Keratinocyte (primary cell): ENCODE measurements at regions not wholly inside any gene's neighbourhood (a gene's known extent, or its start where the extent isn't known, plus 50 kb on each side); places are given as distances from the start of the nearest gene placed in this dataset.
A peak's percentile ranks its signal among the peaks of the same experiment; 100 is the strongest.

Experiments
- DNase-seq: peaks from one replicate; pipeline ENCODE4 v3.0.0-alpha.2; 2011; ENCODE audit warnings: low read depth, missing footprints, low spot score
- FAIRE-seq: peaks from 2 replicates; lab custom pipeline; 2011; peaks lifted over from hg19 to GRCh38; lab: Jason Lieb, UNC
- H2AFZ ChIP-seq: 2 replicates; pipeline ENCODE4 v1.6.0; 2012; ENCODE audit warnings: low read length, control low read depth, inconsistent platforms; ENCODE audit not compliant: control insufficient read depth
- H3K27ac ChIP-seq: 2 replicates; pipeline ENCODE4 v1.5.1; 2011; ENCODE audit warnings: low read length; ENCODE audit not compliant: control insufficient read depth, insufficient read depth
- H3K27me3 ChIP-seq: 3 replicates; pipeline ENCODE4 v1.6.0; 2011; ENCODE audit warnings: low read length; ENCODE audit not compliant: control insufficient read depth, insufficient read depth; ENCODE audit errors: extremely low read depth
- H3K36me3 ChIP-seq, 2 experiments: 2 replicates in 1 of 2; 3 replicates in 1 of 2; pipeline ENCODE4 v1.5.1; 2011; ENCODE audit warnings: low read length in 2 of 2, mild to moderate bottlenecking in 1 of 2; ENCODE audit not compliant: control insufficient read depth in 2 of 2, insufficient read depth in 2 of 2; ENCODE audit errors: extremely low read depth in 1 of 2
- H3K4me1 ChIP-seq: 3 replicates; pipeline ENCODE4 v1.5.1; 2011; ENCODE audit warnings: low read length; ENCODE audit not compliant: control insufficient read depth, insufficient read depth; ENCODE audit errors: extremely low read depth
- H3K4me2 ChIP-seq: 3 replicates; pipeline ENCODE4 v1.6.0; 2011; ENCODE audit warnings: low read depth, low read length; ENCODE audit not compliant: control insufficient read depth, insufficient read depth; ENCODE audit errors: extremely low read depth
- H3K4me3 ChIP-seq, 3 experiments: fragments of 200-600 bp in 1 of 3; sonication (generic) in 1 of 3; 2 replicates in 2 of 3; 3 replicates in 1 of 3; pipeline ENCODE4 v1.5.1; 2011 to 2016; ENCODE audit warnings: low read length in 3 of 3, mild to moderate bottlenecking in 3 of 3, control low read depth in 2 of 3, inconsistent platforms in 1 of 3, low read depth in 1 of 3, mixed read lengths in 1 of 3, mixed run types in 1 of 3, moderate library complexity in 1 of 3; ENCODE audit not compliant: control insufficient read depth in 2 of 3, insufficient read depth in 2 of 3; ENCODE audit errors: extremely low read depth in 1 of 3
- H3K79me2 ChIP-seq: 2 replicates; pipeline ENCODE4 v1.6.0; 2012; ENCODE audit warnings: low read length; ENCODE audit not compliant: control insufficient read depth, insufficient read depth
- H3K9ac ChIP-seq: 3 replicates; pipeline ENCODE4 v1.6.0; 2011; ENCODE audit warnings: low read length; ENCODE audit not compliant: control insufficient read depth, insufficient read depth; ENCODE audit errors: extremely low read depth
- H3K9me1 ChIP-seq: 3 replicates; pipeline ENCODE4 v1.6.0; 2011; ENCODE audit warnings: low read length; ENCODE audit not compliant: control insufficient read depth, insufficient read depth; ENCODE audit errors: extremely low read depth
- H3K9me3 ChIP-seq: 2 replicates; pipeline ENCODE4 v1.5.1; 2012; ENCODE audit warnings: low read depth, low read length; ENCODE audit not compliant: control insufficient read depth
- H4K20me1 ChIP-seq: 3 replicates; pipeline ENCODE4 v1.6.0; 2011; ENCODE audit warnings: low read length; ENCODE audit not compliant: control insufficient read depth, insufficient read depth; ENCODE audit errors: extremely low read depth
- EZH2 ChIP-seq: IDR thresholded peaks from one replicate; pipeline ENCODE4 v1.6.1; 2012; ENCODE audit warnings: inconsistent platforms, mild to moderate bottlenecking, low read length, moderate library complexity
- dilution Hi-C: fragments of 300-500 bp; cut with MboI; formaldehyde crosslinking; loops from one replicate; pipeline ENCODE4 v1.7.0; 2020; ENCODE audit warnings: low sequenced_read_pairs; ENCODE audit not compliant: extremely low pct_ligation_motif_present
- TF ChIP-seq, protein P1 (sequence below), 3 experiments: IDR thresholded peaks in 1 of 3; conservative IDR thresholded peaks in 1 of 3; optimal IDR thresholded peaks in 1 of 3; 2 replicates in 2 of 3; 3 replicates in 1 of 3; pipeline versions ENCODE3 to v1.5.1; 2011; ENCODE audit warnings: low read length in 3 of 3, mild to moderate bottlenecking in 3 of 3, moderate library complexity in 2 of 3, control low read depth in 1 of 3, inconsistent platforms in 1 of 3; ENCODE audit not compliant: insufficient read depth in 2 of 3; ENCODE audit errors: extremely low read depth in 1 of 3

DNA sequence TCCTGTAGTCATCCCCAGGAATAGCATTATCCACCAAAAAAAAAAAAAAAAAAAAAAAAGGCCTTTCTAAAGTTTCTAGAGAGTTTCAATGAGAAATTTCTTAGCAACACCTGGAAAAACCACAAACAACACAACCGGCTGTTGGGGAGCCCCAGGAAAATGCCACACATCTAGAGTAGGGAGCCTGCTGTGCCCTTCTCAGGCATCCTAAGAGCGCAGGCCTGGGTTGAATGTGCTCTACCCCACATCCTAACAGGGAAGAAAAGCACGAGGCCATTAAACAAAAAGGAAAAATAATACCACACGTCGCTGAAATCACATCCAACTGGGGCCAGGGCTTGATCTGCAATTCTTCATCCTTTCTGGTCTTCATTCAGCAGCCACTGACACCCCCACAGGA lies 367.5 kb downstream of the TGFB2 start:
- TF ChIP-seq EZH2 = no peak
- TF ChIP-seq, protein P1, sequence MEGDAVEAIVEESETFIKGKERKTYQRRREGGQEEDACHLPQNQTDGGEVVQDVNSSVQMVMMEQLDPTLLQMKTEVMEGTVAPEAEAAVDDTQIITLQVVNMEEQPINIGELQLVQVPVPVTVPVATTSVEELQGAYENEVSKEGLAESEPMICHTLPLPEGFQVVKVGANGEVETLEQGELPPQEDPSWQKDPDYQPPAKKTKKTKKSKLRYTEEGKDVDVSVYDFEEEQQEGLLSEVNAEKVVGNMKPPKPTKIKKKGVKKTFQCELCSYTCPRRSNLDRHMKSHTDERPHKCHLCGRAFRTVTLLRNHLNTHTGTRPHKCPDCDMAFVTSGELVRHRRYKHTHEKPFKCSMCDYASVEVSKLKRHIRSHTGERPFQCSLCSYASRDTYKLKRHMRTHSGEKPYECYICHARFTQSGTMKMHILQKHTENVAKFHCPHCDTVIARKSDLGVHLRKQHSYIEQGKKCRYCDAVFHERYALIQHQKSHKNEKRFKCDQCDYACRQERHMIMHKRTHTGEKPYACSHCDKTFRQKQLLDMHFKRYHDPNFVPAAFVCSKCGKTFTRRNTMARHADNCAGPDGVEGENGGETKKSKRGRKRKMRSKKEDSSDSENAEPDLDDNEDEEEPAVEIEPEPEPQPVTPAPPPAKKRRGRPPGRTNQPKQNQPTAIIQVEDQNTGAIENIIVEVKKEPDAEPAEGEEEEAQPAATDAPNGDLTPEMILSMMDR (optimal IDR thresholded peaks at IDR 0.05 in 1 of 3, IDR thresholded peaks at IDR 0.05 in 1 of 3, conservative IDR thresholded peaks at IDR 0.05 in 1 of 3; ENCODE audit: extremely low read depth in 1 of 3, insufficient read depth in 2 of 3, low read length in 3 of 3) = no peak
- peaks cover 2% of the 10 kb centered on the region for H3K9me3 ChIP-seq
- H4K20me1 ChIP-seq = no peaks in the 10 kb centered on the region
- no peak overlapping the region for H3K9ac ChIP-seq
- H3K4me3 ChIP-seq = no peak overlapping the region
- no peaks in the 10 kb centered on the region for H3K9me1 ChIP-seq
- DNase-seq (no peak), FAIRE-seq (no peak)
- dilution Hi-C loops = no loop called here
- peaks cover 33% of the 10 kb centered on the region for H3K4me1 ChIP-seq
- H3K79me2 ChIP-seq = no peaks in the 10 kb centered on the region
- H3K27me3 ChIP-seq = no peaks in the 10 kb centered on the region
- no peak overlapping the region for H3K4me2 ChIP-seq
- H3K27ac ChIP-seq = peak overlapping the region; percentile 34
- H3K36me3 ChIP-seq = no peaks in the 10 kb centered on the region
- no peak overlapping the region for H2AFZ ChIP-seq

DNA sequence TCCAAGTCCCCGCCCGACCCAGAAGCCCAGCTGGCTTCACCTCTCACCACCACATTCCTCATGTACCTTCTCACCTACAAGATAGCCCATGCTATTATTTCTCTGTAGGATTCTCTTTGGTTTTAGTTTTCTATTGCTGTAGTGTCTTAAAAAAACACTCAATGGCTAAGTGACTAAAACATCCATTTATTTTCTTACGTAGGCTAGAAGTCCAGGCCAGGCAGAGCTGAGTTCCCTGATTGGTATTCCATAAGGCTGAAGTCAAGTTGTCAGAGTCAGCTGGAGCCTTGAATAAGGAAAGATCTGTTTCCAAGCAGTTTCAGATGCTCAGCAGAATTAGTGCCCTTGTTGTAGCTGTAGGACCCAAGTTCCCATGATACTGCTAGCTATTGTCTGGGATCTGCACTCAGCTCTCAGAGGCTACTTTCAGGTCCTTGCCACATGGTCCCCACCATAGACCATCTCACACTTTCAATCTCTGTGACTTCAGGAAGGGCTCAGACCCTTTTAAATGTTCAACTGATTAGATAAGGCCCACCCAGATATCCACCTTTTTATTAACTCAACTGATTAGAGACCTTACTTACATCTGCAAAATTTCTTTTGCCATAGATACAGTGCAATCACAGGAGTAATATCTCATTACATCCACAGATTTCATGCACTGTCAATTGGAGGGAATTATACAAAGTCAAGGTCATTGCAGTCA lies 371.0 kb downstream of the TGFB2 start:
- H3K9me1 ChIP-seq = no peaks in the 10 kb centered on the region
- H2AFZ ChIP-seq = no peak overlapping the region
- no peak overlapping the region for H3K27ac ChIP-seq
- FAIRE-seq = no peak
- H3K79me2 ChIP-seq = no peaks in the 10 kb centered on the region
- dilution Hi-C loops = no loop called here
- no peak overlapping the region for H3K4me3 ChIP-seq
- TF ChIP-seq, protein P1 (optimal IDR thresholded peaks at IDR 0.05 in 1 of 3, IDR thresholded peaks at IDR 0.05 in 1 of 3, conservative IDR thresholded peaks at IDR 0.05 in 1 of 3; ENCODE audit: extremely low read depth in 1 of 3, insufficient read depth in 2 of 3, low read length in 3 of 3) = no peak
- no peak for TF ChIP-seq EZH2
- H3K9me3 ChIP-seq = no peaks in the 10 kb centered on the region
- no peaks in the 10 kb centered on the region for H3K27me3 ChIP-seq
- no peak for DNase-seq
- no peaks in the 10 kb centered on the region for H3K36me3 ChIP-seq
- no peaks in the 10 kb centered on the region for H4K20me1 ChIP-seq
- H3K4me1 ChIP-seq = peaks cover 24% of the 10 kb centered on the region
- H3K9ac ChIP-seq = no peak overlapping the region
- no peak overlapping the region for H3K4me2 ChIP-seq
